PC-3 (cell line): ENCODE measurements at regions not wholly inside any gene's neighbourhood (a gene's known extent, or its start where the extent isn't known, plus 50 kb on each side); places are given as distances from the start of the nearest gene placed in this dataset.

Source experiments
- ATAC-seq: fragments of 200-7000 bp; cut with Tn5 transposase; 2 replicates; pipeline ENCODE4 v1.9.1; 2020; ENCODE audit warnings: mild to moderate bottlenecking, moderate library complexity
- BruUV-seq: library from RNA; stranded (reverse); fragments of 400-500 nt; replicated peaks from 2 replicates; lab custom pipeline; 2021; lab: Mats Ljungman, UMichigan
- CTCF ChIA-PET: fragments of 300-600 bp; sonication (Branson Sonifier 250); formaldehyde crosslinking; loops from one replicate; lab custom pipeline; 2022; ENCODE audit warnings: antibody characterized with exemption; lab: Charles Lee
- POLR2A ChIA-PET: fragments of 300-600 bp; sonication (Branson Sonifier 250); formaldehyde crosslinking; loops from one replicate; lab custom pipeline; 2022; ENCODE audit warnings: antibody characterized with exemption; ENCODE audit not compliant: unreplicated experiment; lab: Charles Lee
- DNase-seq: peaks from one replicate; pipeline ENCODE4 v3.0.0-alpha.2; 2015
- H2AFZ ChIP-seq: fragments of 300-600 bp; sonication (generic); 2 replicates; pipeline ENCODE4 v1.6.0; 2016; ENCODE audit warnings: antibody characterized with exemption, low read length
- H3F3A ChIP-seq: fragments of 300-600 bp; sonication (generic); one replicate; pipeline ENCODE4 v1.6.0; 2017; ENCODE audit warnings: antibody characterized with exemption, low read length, control low read depth, mild to moderate bottlenecking; ENCODE audit not compliant: unreplicated experiment
- H3K27ac ChIP-seq: fragments of 300-600 bp; sonication (generic); 2 replicates; pipeline ENCODE4 v1.5.1; 2016; ENCODE audit warnings: mild to moderate bottlenecking, low read length
- H3K27me3 ChIP-seq: fragments of 300-600 bp; sonication (generic); 2 replicates; pipeline ENCODE4 v1.6.1; 2016; ENCODE audit warnings: low read length, mixed read lengths
- H3K36me3 ChIP-seq: fragments of 300-600 bp; sonication (generic); 2 replicates; pipeline ENCODE4 v1.6.1; 2016; ENCODE audit warnings: low read depth, mixed run types, low read length, mixed read lengths
- H3K4me1 ChIP-seq: fragments of 300-600 bp; sonication (generic); 2 replicates; pipeline ENCODE4 v1.5.1; 2016; ENCODE audit warnings: low read length; ENCODE audit not compliant: insufficient read depth
- H3K4me2 ChIP-seq: fragments of 300-600 bp; sonication (generic); 2 replicates; pipeline ENCODE4 v1.6.0; 2016; ENCODE audit warnings: low read length
- H3K4me3 ChIP-seq: fragments of 300-600 bp; sonication (generic); 2 replicates; pipeline ENCODE4 v1.5.1; 2016; ENCODE audit warnings: mild to moderate bottlenecking, low read length, mixed read lengths
- H3K79me2 ChIP-seq: fragments of 300-600 bp; sonication (generic); 2 replicates; pipeline ENCODE4 v1.6.1; 2017; ENCODE audit warnings: low read length, mixed read lengths
- H3K9ac ChIP-seq: fragments of 300-600 bp; sonication (generic); 2 replicates; pipeline ENCODE4 v1.6.0; 2016; ENCODE audit warnings: mild to moderate bottlenecking, low read length
- H3K9me2 ChIP-seq: fragments of 300-600 bp; sonication (generic); replicated peaks from 2 replicates; pipeline ENCODE4 v1.6.1; 2016; ENCODE audit warnings: mixed run types, low read length, mixed read lengths
- H3K9me3 ChIP-seq: fragments of 300-600 bp; sonication (generic); 2 replicates; pipeline ENCODE4 v1.6.1; 2016; ENCODE audit warnings: low read length, mixed read lengths
- H4K20me1 ChIP-seq: fragments of 300-600 bp; sonication (generic); 2 replicates; pipeline ENCODE4 v1.6.1; 2016; ENCODE audit warnings: low read length, mixed read lengths
- EZH2 ChIP-seq: fragments of 300-600 bp; sonication (generic); IDR thresholded peaks from one replicate; pipeline ENCODE4 v1.6.1; 2017; ENCODE audit warnings: antibody characterized with exemption, mild to moderate bottlenecking, low read length; ENCODE audit not compliant: unreplicated experiment
- EZH2phosphoT487 ChIP-seq: fragments of 300-600 bp; sonication (generic); IDR thresholded peaks from 2 replicates; pipeline ENCODE4 v1.6.1; 2018; ENCODE audit warnings: mild to moderate bottlenecking, antibody characterized with exemption, low read length, borderline replicate concordance
- intact Hi-C: fragments of 100-400 bp; cut with micrococcal nuclease; formaldehyde crosslinking; loops from 2 replicates; pipeline ENCODE4 v1.9.0; 2023
- TF ChIP-seq, protein P1 (sequence below): fragments of 300-600 bp; sonication (generic); conservative IDR thresholded peaks from 2 replicates; pipeline ENCODE4 v1.5.1; 2017; ENCODE audit warnings: antibody characterized with exemption, low read depth, mild to moderate bottlenecking, low read length

GRCh38 chr4:18698119-18698883, 676.7 kb upstream of the LCORL start:
- no peak for DNase-seq
- Histone ChIP-seq H3K9me3 (no peaks in the 10 kb centered on the region), H3K4me2 (no peak overlapping the region), H3K27me3 (no peaks in the 10 kb centered on the region), H3K36me3 (no peaks in the 10 kb centered on the region), H4K20me1 (no peaks in the 10 kb centered on the region), H3K79me2 (no peaks in the 10 kb centered on the region), H2AFZ (no peak overlapping the region), H3K4me1 (no peaks in the 10 kb centered on the region), H3K27ac (no peak overlapping the region), H3K9me2 (no peaks in the 10 kb centered on the region), H3K9ac (no peak overlapping the region), H3K4me3 (no peak overlapping the region), H3F3A (no peaks in the 10 kb centered on the region)
- no peak for ATAC-seq
- ChIA-PET CTCF (interaction anchor here (0.5 kb wide), 1 partner anchor 1611 kb away, joined by 4 read pairs; no protein-coding TSS in a partner anchor), POLR2A (no interaction called here)
- intact Hi-C loops, result no loop called here
- TF ChIP-seq EZH2phosphoT487, result no peak
- TF ChIP-seq EZH2, result no peak
- TF ChIP-seq, protein P1, sequence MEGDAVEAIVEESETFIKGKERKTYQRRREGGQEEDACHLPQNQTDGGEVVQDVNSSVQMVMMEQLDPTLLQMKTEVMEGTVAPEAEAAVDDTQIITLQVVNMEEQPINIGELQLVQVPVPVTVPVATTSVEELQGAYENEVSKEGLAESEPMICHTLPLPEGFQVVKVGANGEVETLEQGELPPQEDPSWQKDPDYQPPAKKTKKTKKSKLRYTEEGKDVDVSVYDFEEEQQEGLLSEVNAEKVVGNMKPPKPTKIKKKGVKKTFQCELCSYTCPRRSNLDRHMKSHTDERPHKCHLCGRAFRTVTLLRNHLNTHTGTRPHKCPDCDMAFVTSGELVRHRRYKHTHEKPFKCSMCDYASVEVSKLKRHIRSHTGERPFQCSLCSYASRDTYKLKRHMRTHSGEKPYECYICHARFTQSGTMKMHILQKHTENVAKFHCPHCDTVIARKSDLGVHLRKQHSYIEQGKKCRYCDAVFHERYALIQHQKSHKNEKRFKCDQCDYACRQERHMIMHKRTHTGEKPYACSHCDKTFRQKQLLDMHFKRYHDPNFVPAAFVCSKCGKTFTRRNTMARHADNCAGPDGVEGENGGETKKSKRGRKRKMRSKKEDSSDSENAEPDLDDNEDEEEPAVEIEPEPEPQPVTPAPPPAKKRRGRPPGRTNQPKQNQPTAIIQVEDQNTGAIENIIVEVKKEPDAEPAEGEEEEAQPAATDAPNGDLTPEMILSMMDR, result no peak
- no TSS peak for BruUV-seq

- Histone ChIP-seq H3K4me1 (no peaks in the 10 kb centered on the region; the same call in 1 of the 2 replicates), H3K4me3 (no peak overlapping the region), H3K9me2 (no peaks in the 10 kb centered on the region), H3K79me2 (no peaks in the 10 kb centered on the region), H3K27ac (no peak overlapping the region), H4K20me1 (no peaks in the 10 kb centered on the region), H3K9me3 (no peaks in the 10 kb centered on the region), H2AFZ (no peak overlapping the region), H3K9ac (no peak overlapping the region), H3K27me3 (no peaks in the 10 kb centered on the region), H3K36me3 (no peaks in the 10 kb centered on the region), H3K4me2 (no peak overlapping the region), H3F3A (no peaks in the 10 kb centered on the region)
- CTCF ChIA-PET, result no interaction called here
- no TSS peak for BruUV-seq
- no peak for TF ChIP-seq EZH2
- TF ChIP-seq, protein P1, result peak; percentile 28; the same call in 1 of the 2 replicates
- ATAC-seq (no peak), DNase-seq (no peak)
- POLR2A ChIA-PET, result no interaction called here
- intact Hi-C loops, result no loop called here
Observed at GRCh38 chr4:18695733-18696527, 674.4 kb upstream of the LCORL start.
